ENCODE measurements at regions not wholly inside any gene's neighbourhood (a gene's known extent, or its start where the extent isn't known, plus 50 kb on each side); places are given as distances from the start of the nearest gene placed in this dataset.

DNA sequence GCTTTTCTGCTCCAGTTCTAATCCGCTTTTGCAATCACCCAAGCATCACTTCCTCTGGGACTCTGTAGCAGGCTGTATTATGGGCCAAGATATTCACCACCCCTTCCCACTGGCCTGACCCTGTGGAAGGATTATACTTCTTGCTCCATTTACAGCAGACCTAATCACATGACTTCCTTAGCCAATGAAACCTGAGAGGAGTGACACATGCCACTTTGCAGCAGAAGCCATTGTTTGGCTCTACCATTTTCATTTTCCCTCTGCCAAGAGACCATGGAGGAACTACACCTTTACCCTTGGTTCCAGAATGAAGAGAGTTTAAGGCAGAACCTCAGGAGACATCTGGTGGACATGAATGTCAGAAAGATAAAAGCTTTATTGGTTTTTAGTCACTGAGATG is 134.9 kb upstream of the HSD17B12 start:
- TF ChIP-seq CTCF (conservative IDR thresholded peaks at IDR 0.05): no peak
- DNase-seq: no peak
- H3K27ac ChIP-seq (ENCODE audit: low read depth, low read length): no peak overlapping the region
- H3K4me1 ChIP-seq (ENCODE audit: control insufficient read depth, insufficient read depth, low read length): no peaks in the 10 kb centered on the region
- Mint-ChIP-seq H3K4me1 (peaks cover 4% of the 10 kb centered on the region), H3K4me3 (no peak overlapping the region), H3K27ac (no peak overlapping the region), H3K9me3 (no peaks in the 10 kb centered on the region), H3K27me3 (ENCODE audit: insufficient read depth) (peaks cover 74% of the 10 kb centered on the region), H3K36me3 (ENCODE audit: low read depth) (no peaks in the 10 kb centered on the region)
- no peaks in the 10 kb centered on the region for H3K36me3 ChIP-seq (ENCODE audit: control insufficient read depth, insufficient read depth, low read length)
- no peak overlapping the region for H3K4me3 ChIP-seq (ENCODE audit: low read length)
- peaks cover 36% of the 10 kb centered on the region for H3K27me3 ChIP-seq (ENCODE audit: control insufficient read depth, insufficient read depth, low read length, poor library complexity, severe bottlenecking)
- H3K9ac ChIP-seq (ENCODE audit: extremely low read depth, low read length, poor library complexity, severe bottlenecking): no peak overlapping the region
- no peaks in the 10 kb centered on the region for H3K9me3 ChIP-seq (ENCODE audit: control insufficient read depth, low read length)
- WGBS, 2 experiments (ENCODE audit: insufficient coverage in 1 of 2, insufficient read length in 1 of 2): 91% methylated on average over 1 of the region's 1 CpG; no CpG with 5 or more reads in 1 of the 2 experiments

- H3K9me3 ChIP-seq (ENCODE audit: control insufficient read depth, low read length): no peaks in the 10 kb centered on the region
- no peak for TF ChIP-seq CTCF (conservative IDR thresholded peaks at IDR 0.05)
- no peak overlapping the region for H3K4me3 ChIP-seq (ENCODE audit: low read length)
- Mint-ChIP-seq H3K9me3 (no peaks in the 10 kb centered on the region), H3K27ac (no peak overlapping the region), H3K36me3 (ENCODE audit: low read depth) (no peaks in the 10 kb centered on the region), H3K27me3 (ENCODE audit: insufficient read depth) (peaks cover 75% of the 10 kb centered on the region), H3K4me1 (peaks cover 4% of the 10 kb centered on the region), H3K4me3 (peak overlapping the region; percentile 45)
- no peak overlapping the region for H3K27ac ChIP-seq (ENCODE audit: low read depth, low read length)
- peaks cover 36% of the 10 kb centered on the region for H3K27me3 ChIP-seq (ENCODE audit: control insufficient read depth, insufficient read depth, low read length, poor library complexity, severe bottlenecking)
- H3K4me1 ChIP-seq (ENCODE audit: control insufficient read depth, insufficient read depth, low read length): no peaks in the 10 kb centered on the region
- no peak overlapping the region for H3K9ac ChIP-seq (ENCODE audit: extremely low read depth, low read length, poor library complexity, severe bottlenecking)
- 76 to 91% methylated on average over 10 to 27 of the region's 27 CpGs for WGBS, 2 experiments (ENCODE audit: insufficient coverage in 1 of 2, insufficient read length in 1 of 2)
- H3K36me3 ChIP-seq (ENCODE audit: control insufficient read depth, insufficient read depth, low read length): no peaks in the 10 kb centered on the region
- DNase-seq: no peak
Observed at GRCh38 chr11:43546561-43547429, 133.7 kb upstream of the HSD17B12 start.

DNA sequence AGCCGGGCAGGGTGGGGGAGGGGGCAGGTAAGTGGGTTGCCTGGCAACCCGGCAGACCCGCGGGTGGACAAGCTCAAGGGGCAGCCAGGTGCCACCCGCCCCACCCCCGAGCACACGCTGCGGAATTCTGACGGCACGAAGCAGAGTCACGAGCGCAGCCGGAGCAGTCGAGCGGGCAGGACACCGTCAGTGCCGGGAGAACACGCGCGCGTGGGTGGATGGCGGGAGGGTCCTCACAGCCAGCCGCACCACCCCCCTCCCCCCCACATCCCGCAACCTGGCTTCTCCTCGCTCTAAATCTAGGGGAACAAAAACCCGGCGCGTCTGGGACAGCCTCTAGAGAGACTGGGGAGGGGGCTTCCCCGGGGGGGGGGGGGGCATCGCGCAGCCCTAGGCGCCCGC is 133.1 kb upstream of the HSD17B12 start:
- no peak for DNase-seq
- no peaks in the 10 kb centered on the region for H3K9me3 ChIP-seq (ENCODE audit: control insufficient read depth, low read length)
- Mint-ChIP-seq H3K27me3 (ENCODE audit: insufficient read depth) (peaks cover 72% of the 10 kb centered on the region), H3K27ac (no peak overlapping the region), H3K36me3 (ENCODE audit: low read depth) (no peaks in the 10 kb centered on the region), H3K4me1 (peaks cover 4% of the 10 kb centered on the region), H3K9me3 (no peaks in the 10 kb centered on the region), H3K4me3 (peak overlapping the region; percentile 45)
- no peak overlapping the region for H3K4me3 ChIP-seq (ENCODE audit: low read length)
- no peaks in the 10 kb centered on the region for H3K4me1 ChIP-seq (ENCODE audit: control insufficient read depth, insufficient read depth, low read length)
- no peak overlapping the region for H3K27ac ChIP-seq (ENCODE audit: low read depth, low read length)
- H3K9ac ChIP-seq (ENCODE audit: extremely low read depth, low read length, poor library complexity, severe bottlenecking): no peak overlapping the region
- no peaks in the 10 kb centered on the region for H3K36me3 ChIP-seq (ENCODE audit: control insufficient read depth, insufficient read depth, low read length)
- TF ChIP-seq CTCF (conservative IDR thresholded peaks at IDR 0.05): no peak
- 30% methylated on average over 27 of the region's 33 CpGs; no CpG with 5 or more reads in 1 of the 2 experiments for WGBS, 2 experiments (ENCODE audit: insufficient coverage in 1 of 2, insufficient read length in 1 of 2)
- peaks cover 36% of the 10 kb centered on the region for H3K27me3 ChIP-seq (ENCODE audit: control insufficient read depth, insufficient read depth, low read length, poor library complexity, severe bottlenecking)

Data from endodermal cell (in vitro differentiated cells).